ENCODE measurements at regions not wholly inside any gene's neighbourhood (a gene's known extent, or its start where the extent isn't known, plus 50 kb on each side); places are given as distances from the start of the nearest gene placed in this dataset.
A peak's percentile ranks its signal among the peaks of the same experiment; 100 is the strongest.
"Not testable (repeated sequence)": the region's sequence is repeated elsewhere in the genome, so short reads cannot be mapped to it uniquely, and the experiment has no call there.

- no peak for DNase-seq
Measured at GRCh38 chr18:10143596-10143995, 229.8 kb downstream of the VAPA start.

GRCh38 chr18:10145546-10145945 lies 231.7 kb downstream of the VAPA start:
- no peak for DNase-seq

- DNase-seq = no peak
Measured at GRCh38 chr18:10147226-10147625, 233.4 kb downstream of the VAPA start.

- DNase-seq = no peak
Measured at GRCh38 chr18:10147752-10148151, 233.9 kb downstream of the VAPA start.

- peak; percentile 50 for DNase-seq
Measured at GRCh38 chr18:10148189-10148929, 234.5 kb downstream of the VAPA start.

GRCh38 chr18:10149768-10150556 lies 236.1 kb downstream of the VAPA start:
- DNase-seq = no peak

GRCh38 chr18:10150576-10150975 lies 236.8 kb downstream of the VAPA start:
- DNase-seq = not testable (repeated sequence)

- DNase-seq = no peak
Measured at GRCh38 chr18:10152475-10152874, 238.7 kb downstream of the VAPA start.

- no peak for DNase-seq
Measured at GRCh38 chr18:10153924-10154752, 240.3 kb downstream of the VAPA start.

GRCh38 chr18:10157706-10158105 lies 243.9 kb downstream of the VAPA start:
- no peak for DNase-seq

- DNase-seq = no peak
Measured at GRCh38 chr18:10160251-10160650, 246.4 kb downstream of the VAPA start.

GRCh38 chr18:10161315-10161714 lies 247.5 kb downstream of the VAPA start:
- no peak for DNase-seq

- DNase-seq = no peak
Measured at GRCh38 chr18:10162340-10162739, 248.5 kb downstream of the VAPA start.

GRCh38 chr18:10164271-10165071 lies 250.7 kb downstream of the VAPA start:
- no peak for DNase-seq

- no peak for DNase-seq
Measured at GRCh38 chr18:10166164-10166807, 252.5 kb downstream of the VAPA start.

GRCh38 chr18:10167759-10168158 lies 253.9 kb downstream of the VAPA start:
- DNase-seq = no peak

GRCh38 chr18:10168477-10168876 lies 254.7 kb downstream of the VAPA start:
- no peak for DNase-seq

GRCh38 chr18:10169064-10169562 lies 255.3 kb downstream of the VAPA start:
- no peak for DNase-seq

- DNase-seq = no peak
Measured at GRCh38 chr18:10169814-10170213, 256.0 kb downstream of the VAPA start.

- DNase-seq = no peak
Measured at GRCh38 chr18:10170375-10170774, 256.6 kb downstream of the VAPA start.

- not testable (repeated sequence) for DNase-seq
Measured at GRCh38 chr18:10175333-10175732, 261.5 kb downstream of the VAPA start.

GRCh38 chr18:10179326-10179725 lies 265.5 kb downstream of the VAPA start:
- DNase-seq = not testable (repeated sequence)

Data from right hindlimb (tissue), 1 donor.